ENCODE measurements at regions not wholly inside any gene's neighbourhood (a gene's known extent, or its start where the extent isn't known, plus 50 kb on each side); places are given as distances from the start of the nearest gene placed in this dataset.
A peak's percentile ranks its signal among the peaks of the same experiment; 100 is the strongest.

- TF ChIP-seq EZH2 (IDR thresholded peaks at IDR 0.05) (no peak), POLR2AphosphoS5 (IDR thresholded peaks at IDR 0.05; ENCODE audit: borderline replicate concordance, low read depth, low read length) (no peak), FOXP2 (optimal IDR thresholded peaks at IDR 0.05; ENCODE audit: control extremely low read depth, extremely low read length, insufficient read depth) (no peak)
- no peak overlapping the region for H3K9ac ChIP-seq (ENCODE audit: insufficient read length)
- H3K9me3 ChIP-seq (ENCODE audit: low read depth, low read length): no peaks in the 10 kb centered on the region
- H3K4me3 ChIP-seq: no peak overlapping the region
- no peak overlapping the region for H3K27ac ChIP-seq
- DNase-seq (ENCODE audit: low read depth, low spot score): no peak
- H3K36me3 ChIP-seq (ENCODE audit: insufficient read depth, low read length): no peaks in the 10 kb centered on the region
Observed at GRCh38 chr6:21732731-21733130, 139.2 kb downstream of the SOX4 start.

GRCh38 chr6:21733311-21733710 is 139.8 kb downstream of the SOX4 start:
- Histone ChIP-seq H3K27ac (no peak overlapping the region), H3K9ac (ENCODE audit: insufficient read length) (no peak overlapping the region), H3K4me3 (no peak overlapping the region), H3K9me3 (ENCODE audit: low read depth, low read length) (no peaks in the 10 kb centered on the region), H3K36me3 (ENCODE audit: insufficient read depth, low read length) (no peaks in the 10 kb centered on the region)
- TF ChIP-seq FOXP2 (optimal IDR thresholded peaks at IDR 0.05; ENCODE audit: control extremely low read depth, extremely low read length, insufficient read depth) (no peak), POLR2AphosphoS5 (IDR thresholded peaks at IDR 0.05; ENCODE audit: borderline replicate concordance, low read depth, low read length) (no peak)
- DNase-seq (ENCODE audit: low read depth, low spot score): no peak

GRCh38 chr6:21734204-21734603 is 140.7 kb downstream of the SOX4 start:
- Histone ChIP-seq H3K36me3 (ENCODE audit: insufficient read depth, low read length) (no peaks in the 10 kb centered on the region), H3K9ac (ENCODE audit: insufficient read length) (peak overlapping the region; percentile 17), H3K27ac (no peak overlapping the region), H3K9me3 (ENCODE audit: low read depth, low read length) (no peaks in the 10 kb centered on the region), H3K4me3 (no peak overlapping the region)
- no peak for DNase-seq (ENCODE audit: low read depth, low spot score)
- TF ChIP-seq FOXP2 (optimal IDR thresholded peaks at IDR 0.05; ENCODE audit: control extremely low read depth, extremely low read length, insufficient read depth) (no peak), EZH2 (IDR thresholded peaks at IDR 0.05) (no peak), POLR2AphosphoS5 (IDR thresholded peaks at IDR 0.05; ENCODE audit: borderline replicate concordance, low read depth, low read length) (no peak)

- H3K36me3 ChIP-seq (ENCODE audit: insufficient read depth, low read length): no peaks in the 10 kb centered on the region
- TF ChIP-seq POLR2AphosphoS5 (IDR thresholded peaks at IDR 0.05; ENCODE audit: borderline replicate concordance, low read depth, low read length): no peak
- no peak for TF ChIP-seq EZH2 (IDR thresholded peaks at IDR 0.05)
- no peak for TF ChIP-seq FOXP2 (optimal IDR thresholded peaks at IDR 0.05; ENCODE audit: control extremely low read depth, extremely low read length, insufficient read depth)
- H3K9me3 ChIP-seq (ENCODE audit: low read depth, low read length): no peaks in the 10 kb centered on the region
- no peak for DNase-seq (ENCODE audit: low read depth, low spot score)
- no peak overlapping the region for H3K27ac ChIP-seq
- no peak overlapping the region for H3K9ac ChIP-seq (ENCODE audit: insufficient read length)
- no peak overlapping the region for H3K4me3 ChIP-seq
Observed at GRCh38 chr6:21738180-21739094, 144.9 kb downstream of the SOX4 start.

GRCh38 chr6:21739241-21739640 is 145.7 kb downstream of the SOX4 start:
- no peak overlapping the region for H3K9ac ChIP-seq (ENCODE audit: insufficient read length)
- H3K27ac ChIP-seq: no peak overlapping the region

GRCh38 chr6:21739838-21740237 is 146.3 kb downstream of the SOX4 start:
- H3K4me3 ChIP-seq: no peak overlapping the region
- no peak for TF ChIP-seq POLR2AphosphoS5 (IDR thresholded peaks at IDR 0.05; ENCODE audit: borderline replicate concordance, low read depth, low read length)
- TF ChIP-seq FOXP2 (optimal IDR thresholded peaks at IDR 0.05; ENCODE audit: control extremely low read depth, extremely low read length, insufficient read depth): no peak
- no peak for TF ChIP-seq EZH2 (IDR thresholded peaks at IDR 0.05)
- no peaks in the 10 kb centered on the region for H3K36me3 ChIP-seq (ENCODE audit: insufficient read depth, low read length)
- H3K27ac ChIP-seq: no peak overlapping the region
- no peaks in the 10 kb centered on the region for H3K9me3 ChIP-seq (ENCODE audit: low read depth, low read length)
- no peak overlapping the region for H3K9ac ChIP-seq (ENCODE audit: insufficient read length)
- no peak for DNase-seq (ENCODE audit: low read depth, low spot score)

More at GRCh38 chr6:21739241-21739640, 145.7 kb downstream of the SOX4 start:
- TF ChIP-seq POLR2AphosphoS5 (IDR thresholded peaks at IDR 0.05; ENCODE audit: borderline replicate concordance, low read depth, low read length) (no peak), FOXP2 (optimal IDR thresholded peaks at IDR 0.05; ENCODE audit: control extremely low read depth, extremely low read length, insufficient read depth) (no peak), EZH2 (IDR thresholded peaks at IDR 0.05) (no peak)
- no peak for DNase-seq (ENCODE audit: low read depth, low spot score)
- no peak overlapping the region for H3K4me3 ChIP-seq
- no peaks in the 10 kb centered on the region for H3K36me3 ChIP-seq (ENCODE audit: insufficient read depth, low read length)
- H3K9me3 ChIP-seq (ENCODE audit: low read depth, low read length): no peaks in the 10 kb centered on the region

GRCh38 chr6:21740376-21741124 is 147.0 kb downstream of the SOX4 start:
- no peak for DNase-seq (ENCODE audit: low read depth, low spot score)
- TF ChIP-seq POLR2AphosphoS5 (IDR thresholded peaks at IDR 0.05; ENCODE audit: borderline replicate concordance, low read depth, low read length) (no peak), FOXP2 (optimal IDR thresholded peaks at IDR 0.05; ENCODE audit: control extremely low read depth, extremely low read length, insufficient read depth) (no peak), EZH2 (IDR thresholded peaks at IDR 0.05) (no peak)
- Histone ChIP-seq H3K4me3 (peak overlapping the region; percentile 59), H3K9me3 (ENCODE audit: low read depth, low read length) (no peaks in the 10 kb centered on the region), H3K9ac (ENCODE audit: insufficient read length) (peak overlapping the region; percentile 1), H3K36me3 (ENCODE audit: insufficient read depth, low read length) (no peaks in the 10 kb centered on the region), H3K27ac (no peak overlapping the region)
